ENCODE measurements at regions not wholly inside any gene's neighbourhood (a gene's known extent, or its start where the extent isn't known, plus 50 kb on each side); places are given as distances from the start of the nearest gene placed in this dataset.
"Not testable (repeated sequence)": the region's sequence is repeated elsewhere in the genome, so short reads cannot be mapped to it uniquely, and the experiment has no call there.

- ChIA-PET CTCF (no interaction called here), POLR2A (no interaction called here)
- Mint-ChIP-seq H3K27me3 (ENCODE audit: low read depth) (no peaks in the 10 kb centered on the region), H3K9me3 (ENCODE audit: insufficient read depth) (peaks cover 12% of the 10 kb centered on the region), H3K27ac (no peak overlapping the region), H3K4me3 (no peak overlapping the region), H3K4me1 (ENCODE audit: low read depth) (no peaks in the 10 kb centered on the region), H3K36me3 (ENCODE audit: low read depth) (no peaks in the 10 kb centered on the region)
- DNase-seq (no peak), ATAC-seq (no peak)
Measured at GRCh38 chr17:22102177-22102576, 409.9 kb downstream of the KCNJ18 start.

GRCh38 chr17:22116720-22117119, 424.4 kb downstream of the KCNJ18 start:
- DNase-seq; CTCF ChIA-PET; H3K4me3 Mint-ChIP-seq; ATAC-seq; H3K36me3 Mint-ChIP-seq (ENCODE audit: low read depth); H3K27me3 Mint-ChIP-seq (ENCODE audit: low read depth); H3K27ac Mint-ChIP-seq; H3K4me1 Mint-ChIP-seq (ENCODE audit: low read depth); POLR2A ChIA-PET: not testable (repeated sequence)
- H3K9me3 Mint-ChIP-seq (ENCODE audit: insufficient read depth): peaks cover 13% of the 10 kb centered on the region

- CTCF ChIA-PET; H3K36me3 Mint-ChIP-seq (ENCODE audit: low read depth); H3K27me3 Mint-ChIP-seq (ENCODE audit: low read depth); ATAC-seq; H3K27ac Mint-ChIP-seq; H3K4me1 Mint-ChIP-seq (ENCODE audit: low read depth); DNase-seq; H3K4me3 Mint-ChIP-seq; POLR2A ChIA-PET: not testable (repeated sequence)
- H3K9me3 Mint-ChIP-seq (ENCODE audit: insufficient read depth): peaks cover 16% of the 10 kb centered on the region
Measured at GRCh38 chr17:22117401-22117800, 425.1 kb downstream of the KCNJ18 start.

- H3K27ac Mint-ChIP-seq; POLR2A ChIA-PET; DNase-seq; H3K36me3 Mint-ChIP-seq (ENCODE audit: low read depth); H3K27me3 Mint-ChIP-seq (ENCODE audit: low read depth); H3K4me3 Mint-ChIP-seq; H3K4me1 Mint-ChIP-seq (ENCODE audit: low read depth); ATAC-seq; CTCF ChIA-PET: not testable (repeated sequence)
- peaks cover 16% of the 10 kb centered on the region for H3K9me3 Mint-ChIP-seq (ENCODE audit: insufficient read depth)
Measured at GRCh38 chr17:22119016-22119415, 426.7 kb downstream of the KCNJ18 start.

GRCh38 chr17:22119751-22120150, 427.4 kb downstream of the KCNJ18 start:
- H3K36me3 Mint-ChIP-seq (ENCODE audit: low read depth); H3K4me3 Mint-ChIP-seq; ATAC-seq; DNase-seq; H3K27ac Mint-ChIP-seq; H3K4me1 Mint-ChIP-seq (ENCODE audit: low read depth); CTCF ChIA-PET; H3K27me3 Mint-ChIP-seq (ENCODE audit: low read depth); POLR2A ChIA-PET: not testable (repeated sequence)
- peaks cover 16% of the 10 kb centered on the region for H3K9me3 Mint-ChIP-seq (ENCODE audit: insufficient read depth)

GRCh38 chr17:22123536-22124281, 431.4 kb downstream of the KCNJ18 start:
- Mint-ChIP-seq H3K27ac (no peak overlapping the region), H3K4me1 (ENCODE audit: low read depth) (no peaks in the 10 kb centered on the region)
- no peak for ATAC-seq

GRCh38 chr17:22128171-22128570, 435.8 kb downstream of the KCNJ18 start:
- ATAC-seq (no peak), DNase-seq (no peak)
- Mint-ChIP-seq H3K4me1 (ENCODE audit: low read depth) (no peaks in the 10 kb centered on the region), H3K27me3 (ENCODE audit: low read depth) (no peaks in the 10 kb centered on the region), H3K4me3 (no peak overlapping the region), H3K36me3 (ENCODE audit: low read depth) (no peaks in the 10 kb centered on the region), H3K27ac (no peak overlapping the region), H3K9me3 (ENCODE audit: insufficient read depth) (peaks cover 43% of the 10 kb centered on the region)
- ChIA-PET CTCF (no interaction called here), POLR2A (no interaction called here)

More at GRCh38 chr17:22123536-22124281, 431.4 kb downstream of the KCNJ18 start:
- ChIA-PET POLR2A (interaction anchor here (0.6 kb wide), 1 partner anchor 22 kb away, joined by 3 read pairs; no protein-coding TSS in a partner anchor), CTCF (no interaction called here)
- H3K27me3 Mint-ChIP-seq (ENCODE audit: low read depth): no peaks in the 10 kb centered on the region
- H3K36me3 Mint-ChIP-seq (ENCODE audit: low read depth): no peaks in the 10 kb centered on the region
- peaks cover 17% of the 10 kb centered on the region for H3K9me3 Mint-ChIP-seq (ENCODE audit: insufficient read depth)
- DNase-seq: no peak
- no peak overlapping the region for H3K4me3 Mint-ChIP-seq

GRCh38 chr17:22128723-22129122, 436.4 kb downstream of the KCNJ18 start:
- Mint-ChIP-seq H3K36me3 (ENCODE audit: low read depth) (no peaks in the 10 kb centered on the region), H3K4me3 (no peak overlapping the region), H3K4me1 (ENCODE audit: low read depth) (no peaks in the 10 kb centered on the region), H3K27me3 (ENCODE audit: low read depth) (no peaks in the 10 kb centered on the region), H3K27ac (no peak overlapping the region), H3K9me3 (ENCODE audit: insufficient read depth) (peaks cover 46% of the 10 kb centered on the region)
- POLR2A ChIA-PET: no interaction called here
- no peak for DNase-seq
- ATAC-seq: no peak
- CTCF ChIA-PET: no interaction called here

- H3K36me3 Mint-ChIP-seq (ENCODE audit: low read depth); ATAC-seq; H3K27ac Mint-ChIP-seq; DNase-seq; POLR2A ChIA-PET; H3K27me3 Mint-ChIP-seq (ENCODE audit: low read depth); H3K4me1 Mint-ChIP-seq (ENCODE audit: low read depth); H3K4me3 Mint-ChIP-seq; CTCF ChIA-PET: not testable (repeated sequence)
- H3K9me3 Mint-ChIP-seq (ENCODE audit: insufficient read depth): peaks cover 53% of the 10 kb centered on the region
Measured at GRCh38 chr17:22129920-22130319, 437.6 kb downstream of the KCNJ18 start.

- Mint-ChIP-seq H3K9me3 (ENCODE audit: insufficient read depth) (peaks cover 67% of the 10 kb centered on the region), H3K4me3 (no peak overlapping the region)
- POLR2A ChIA-PET: no interaction called here
Measured at GRCh38 chr17:22131740-22132139, 439.4 kb downstream of the KCNJ18 start.

GRCh38 chr17:22138861-22139469, 446.6 kb downstream of the KCNJ18 start:
- ChIA-PET POLR2A (no interaction called here), CTCF (no interaction called here)
- Mint-ChIP-seq H3K9me3 (ENCODE audit: insufficient read depth) (peaks cover 18% of the 10 kb centered on the region), H3K27ac (no peak overlapping the region), H3K4me3 (no peak overlapping the region), H3K27me3 (ENCODE audit: low read depth) (no peaks in the 10 kb centered on the region), H3K36me3 (ENCODE audit: low read depth) (no peaks in the 10 kb centered on the region), H3K4me1 (ENCODE audit: low read depth) (no peaks in the 10 kb centered on the region)
- ATAC-seq (no peak), DNase-seq (no peak)

More at GRCh38 chr17:22131740-22132139, 439.4 kb downstream of the KCNJ18 start:
- Mint-ChIP-seq H3K27me3 (ENCODE audit: low read depth) (no peaks in the 10 kb centered on the region), H3K27ac (no peak overlapping the region), H3K36me3 (ENCODE audit: low read depth) (no peaks in the 10 kb centered on the region), H3K4me1 (ENCODE audit: low read depth) (no peaks in the 10 kb centered on the region)
- DNase-seq (no peak), ATAC-seq (no peak)
- CTCF ChIA-PET: no interaction called here

GRCh38 chr17:22142091-22142490, 449.8 kb downstream of the KCNJ18 start:
- no peak for ATAC-seq
- no peaks in the 10 kb centered on the region for H3K27me3 Mint-ChIP-seq (ENCODE audit: low read depth)

More at GRCh38 chr17:22142091-22142490, 449.8 kb downstream of the KCNJ18 start:
- H3K4me3 Mint-ChIP-seq: no peak overlapping the region
- H3K36me3 Mint-ChIP-seq (ENCODE audit: low read depth): no peaks in the 10 kb centered on the region
- POLR2A ChIA-PET: no interaction called here
- peaks cover 7% of the 10 kb centered on the region for H3K9me3 Mint-ChIP-seq (ENCODE audit: insufficient read depth)
- H3K4me1 Mint-ChIP-seq (ENCODE audit: low read depth): no peaks in the 10 kb centered on the region
- H3K27ac Mint-ChIP-seq: no peak overlapping the region
- CTCF ChIA-PET: no interaction called here
- no peak for DNase-seq

All from activated CD8-positive, alpha-beta T cell treated with anti-CD3 and anti-CD28 coated beads, Interleukin-2, amount 10 ng/mL, durations not matched to agents 7 days and 5 days (primary cell).